H9 (cell line): ENCODE measurements at regions not wholly inside any gene's neighbourhood (a gene's known extent, or its start where the extent isn't known, plus 50 kb on each side); places are given as distances from the start of the nearest gene placed in this dataset.

Experiments
- DNase-seq: peaks from one replicate; pipeline ENCODE4 v3.0.0-alpha.2; 2017
- H2AFZ ChIP-seq: one replicate; pipeline ENCODE4 v1.6.1; 2013; ENCODE audit warnings: mild to moderate bottlenecking, low read length, control low read depth, moderate library complexity
- H2AK5ac ChIP-seq: 2 replicates; pipeline ENCODE4 v1.6.1; 2013; ENCODE audit warnings: low read length, control low read depth, mixed read lengths; ENCODE audit not compliant: insufficient read length
- H2BK120ac ChIP-seq: one replicate; pipeline ENCODE4 v1.6.1; 2013; ENCODE audit warnings: low read depth, mild to moderate bottlenecking, low read length, control low read depth, inconsistent platforms; ENCODE audit not compliant: poor library complexity, severe bottlenecking
- H2BK12ac ChIP-seq: 2 replicates; pipeline ENCODE4 v1.6.1; 2013; ENCODE audit warnings: low read length, control low read depth, mixed read lengths, low read depth; ENCODE audit not compliant: insufficient read length
- H2BK15ac ChIP-seq: 2 replicates; pipeline ENCODE4 v1.6.1; 2013; ENCODE audit warnings: low read depth, low read length, control low read depth
- H2BK20ac ChIP-seq: one replicate; pipeline ENCODE4 v1.6.1; 2013; ENCODE audit warnings: low read depth, mild to moderate bottlenecking, low read length, control low read depth, inconsistent platforms; ENCODE audit not compliant: poor library complexity, severe bottlenecking
- H2BK5ac ChIP-seq: 2 replicates; pipeline ENCODE4 v1.6.1; 2013; ENCODE audit warnings: low read length, control low read depth, mixed read lengths; ENCODE audit not compliant: insufficient read length
- H3K14ac ChIP-seq: 2 replicates; pipeline ENCODE4 v1.6.1; 2013; ENCODE audit warnings: low read length, control low read depth; ENCODE audit not compliant: insufficient read depth
- H3K18ac ChIP-seq: 2 replicates; pipeline ENCODE4 v1.6.1; 2013; ENCODE audit warnings: low read depth, mild to moderate bottlenecking, mixed read lengths, low read length, control low read depth; ENCODE audit not compliant: insufficient read length
- H3K23ac ChIP-seq: 2 replicates; pipeline ENCODE4 v1.6.1; 2013; ENCODE audit warnings: low read length, control low read depth, mixed read lengths, low read depth; ENCODE audit not compliant: insufficient read length
- H3K23me2 ChIP-seq: 2 replicates; pipeline ENCODE4 v1.6.1; 2013; ENCODE audit warnings: low read depth, mild to moderate bottlenecking, mixed read lengths, low read length, control low read depth; ENCODE audit not compliant: insufficient read length, poor library complexity, severe bottlenecking
- H3K27ac ChIP-seq: 2 replicates; pipeline ENCODE4 v1.5.1; 2013; ENCODE audit warnings: low read length, control low read depth, mixed read lengths, low read depth; ENCODE audit not compliant: insufficient read length
- H3K27me3 ChIP-seq: 2 replicates; pipeline ENCODE4 v1.6.1; 2013; ENCODE audit warnings: low read length, control low read depth, inconsistent platforms; ENCODE audit not compliant: insufficient read depth
- H3K4ac ChIP-seq: 2 replicates; pipeline ENCODE4 v1.6.1; 2013; ENCODE audit warnings: low read depth, mild to moderate bottlenecking, control low read depth, inconsistent platforms, low read length, moderate library complexity
- H3K4me1 ChIP-seq: 2 replicates; pipeline ENCODE4 v1.6.1; 2013; ENCODE audit warnings: low read length, control low read depth, inconsistent platforms; ENCODE audit not compliant: insufficient read depth
- H3K4me2 ChIP-seq: 2 replicates; pipeline ENCODE4 v1.6.1; 2013; ENCODE audit warnings: low read length, control low read depth, mixed read lengths; ENCODE audit not compliant: insufficient read length, insufficient read depth
- H3K56ac ChIP-seq: 2 replicates; pipeline ENCODE4 v1.6.1; 2013; ENCODE audit warnings: low read depth, mild to moderate bottlenecking, mixed read lengths, low read length, control low read depth; ENCODE audit not compliant: insufficient read length
- H3K79me1 ChIP-seq: 2 replicates; pipeline ENCODE4 v1.6.1; 2013; ENCODE audit warnings: low read depth, mild to moderate bottlenecking, moderate library complexity, low read length, control low read depth, inconsistent platforms; ENCODE audit not compliant: insufficient read depth, poor library complexity, severe bottlenecking
- H3K79me2 ChIP-seq: 2 replicates; pipeline ENCODE4 v1.6.1; 2013; ENCODE audit warnings: low read length, control low read depth, inconsistent platforms; ENCODE audit not compliant: insufficient read depth
- H3K9ac ChIP-seq: 2 replicates; pipeline ENCODE4 v1.6.1; 2013; ENCODE audit warnings: low read length, control low read depth, mixed read lengths; ENCODE audit not compliant: insufficient read length; ENCODE audit errors: extremely low read depth
- H3K9me3 ChIP-seq: one replicate; pipeline ENCODE4 v1.6.1; 2013; ENCODE audit warnings: low read depth, low read length, inconsistent platforms; ENCODE audit not compliant: control insufficient read depth
- H3T11ph ChIP-seq: one replicate; pipeline ENCODE4 v1.6.1; 2013; ENCODE audit warnings: mild to moderate bottlenecking, low read length, control low read depth, inconsistent platforms
- H4K20me1 ChIP-seq: one replicate; pipeline ENCODE4 v1.6.1; 2013; ENCODE audit not compliant: control insufficient read depth, insufficient read length, insufficient read depth
- H4K5ac ChIP-seq: 2 replicates; pipeline ENCODE4 v1.6.1; 2013; ENCODE audit warnings: low read depth, mild to moderate bottlenecking, mixed read lengths, low read length, control low read depth; ENCODE audit not compliant: insufficient read length
- H4K8ac ChIP-seq: replicated peaks from 2 replicates; pipeline ENCODE4 v1.6.1; 2013; ENCODE audit warnings: low read length, control low read depth, mixed read lengths, low read depth; ENCODE audit not compliant: insufficient read length
- H4K91ac ChIP-seq: 2 replicates; pipeline ENCODE4 v1.6.1; 2013; ENCODE audit warnings: low read depth, mild to moderate bottlenecking, moderate library complexity, mixed read lengths, low read length, control low read depth; ENCODE audit not compliant: insufficient read length
- H3K27ac Mint-ChIP-seq, 3 experiments: 2 replicates in 2 of 3; 3 replicates in 1 of 3; pipeline ENCODE4 v1.8.0; 2020 to 2021; ENCODE audit warnings: mixed read lengths in 3 of 3, mild to moderate bottlenecking in 1 of 3, moderate library complexity in 1 of 3
- H3K27me3 Mint-ChIP-seq: 2 replicates; pipeline ENCODE4 v1.8.0; 2021; ENCODE audit warnings: low read depth, mild to moderate bottlenecking, moderate library complexity, mixed read lengths
- H3K36me3 Mint-ChIP-seq, 3 experiments: 2 replicates in 2 of 3; 3 replicates in 1 of 3; pipeline ENCODE4 v1.8.0; 2020 to 2021; ENCODE audit warnings: low read depth in 3 of 3, mixed read lengths in 3 of 3; ENCODE audit not compliant: insufficient read depth in 1 of 3
- H3K4me1 Mint-ChIP-seq, 2 experiments: 2 replicates each; pipeline ENCODE4 v1.8.0; 2020; ENCODE audit warnings: mixed read lengths in 2 of 2
- H3K4me3 Mint-ChIP-seq, 2 experiments: 2 replicates in 1 of 2; 3 replicates in 1 of 2; pipeline ENCODE4 v1.8.0; 2020 to 2021; ENCODE audit warnings: mild to moderate bottlenecking in 2 of 2, mixed read lengths in 2 of 2, moderate library complexity in 1 of 2
- H3K9me3 Mint-ChIP-seq, 2 experiments: 2 replicates in 1 of 2; 3 replicates in 1 of 2; pipeline ENCODE4 v1.8.0; 2020; ENCODE audit warnings: mild to moderate bottlenecking in 2 of 2, mixed read lengths in 2 of 2, moderate library complexity in 1 of 2
- CTCF ChIP-seq: fragments of 200-600 bp; sonication (generic); conservative IDR thresholded peaks from 3 replicates; pipeline ENCODE4 v1.8.0; 2021; ENCODE audit warnings: antibody characterized with exemption, mild to moderate bottlenecking
- WGBS: extraction: QIAGEN DNeasy Blood & Tissue Kit; methylation state at CpG from one replicate; pipeline ENCODE4 v1.1.7; 2013; ENCODE audit warnings: missing lambda C conversion rate, low lambda C conversion rate, mixed read lengths; ENCODE audit not compliant: insufficient read length; ENCODE audit errors: extremely low coverage; 5-methylcytosine and 5-hydroxymethylcytosine counted together

- Mint-ChIP-seq H3K36me3 (no peaks in the 10 kb centered on the region), H3K9me3 (no peaks in the 10 kb centered on the region), H3K4me3 (no peak overlapping the region), H3K27me3 (no peaks in the 10 kb centered on the region), H3K4me1 (peaks cover 12 to 14% of the 10 kb centered on the region in 2 experiments), H3K27ac (0 out of 7 replicates have a peak overlapping the region, but pooled peaks of 1 of the 3 experiments have one; percentile 2)
- H2BK20ac ChIP-seq, result no peak overlapping the region
- no peak overlapping the region for H3K14ac ChIP-seq
- H3K18ac ChIP-seq, result no peak overlapping the region
- no peak overlapping the region for H3T11ph ChIP-seq
- no peak overlapping the region for H2BK12ac ChIP-seq
- no peaks in the 10 kb centered on the region for H3K79me1 ChIP-seq
- no peak overlapping the region for H2AK5ac ChIP-seq
- TF ChIP-seq CTCF, result no peak
- no CpG with 5 or more reads among the region's 2 CpGs for WGBS
- no peak overlapping the region for H3K27ac ChIP-seq
- no peak overlapping the region for H2BK120ac ChIP-seq
- no peak overlapping the region for H2AFZ ChIP-seq
- no peaks in the 10 kb centered on the region for H3K79me2 ChIP-seq
- no peaks in the 10 kb centered on the region for H3K27me3 ChIP-seq
- H3K9ac ChIP-seq, result no peak overlapping the region
- H3K23ac ChIP-seq, result no peak overlapping the region
- DNase-seq, result no peak
- no peak overlapping the region for H3K4me2 ChIP-seq
- no peak overlapping the region for H2BK5ac ChIP-seq
- H4K8ac ChIP-seq, result no peak overlapping the region
- no peak overlapping the region for H2BK15ac ChIP-seq
- no peak overlapping the region for H3K56ac ChIP-seq
- no peaks in the 10 kb centered on the region for H3K23me2 ChIP-seq
- no peak overlapping the region for H4K5ac ChIP-seq
- H3K9me3 ChIP-seq, result no peaks in the 10 kb centered on the region
- no peak overlapping the region for H3K4ac ChIP-seq
- no peak overlapping the region for H4K91ac ChIP-seq
- H4K20me1 ChIP-seq, result no peaks in the 10 kb centered on the region
- no peaks in the 10 kb centered on the region for H3K4me1 ChIP-seq
Measured at GRCh38 chr1:72670902-72671301, 388.6 kb upstream of the NEGR1 start.
